HEK293 (cell line): ENCODE measurements at regions not wholly inside any gene's neighbourhood (a gene's known extent, or its start where the extent isn't known, plus 50 kb on each side); places are given as distances from the start of the nearest gene placed in this dataset.

Experiments
- CTCF ChIA-PET: fragments of 350-600 bp; formaldehyde crosslinking; extraction: SDS; loops from one replicate; lab custom pipeline; 2021; ENCODE audit warnings: antibody characterized with exemption; lab: Yijun Ruan, JAX
- POLR2A ChIA-PET: fragments of 300-600 bp; formaldehyde crosslinking; extraction: SDS; loops from one replicate; lab custom pipeline; 2020; ENCODE audit warnings: antibody characterized with exemption, inconsistent platforms; lab: Yijun Ruan, JAX
- H3K27ac ChIP-seq: fragments of 200-500 bp; sonication (Bioruptor generic); 2 replicates; pipeline ENCODE4 v1.5.1; 2014; ENCODE audit warnings: low read depth, low read length, control low read depth, inconsistent platforms; ENCODE audit errors: extremely low read depth
- H3K36me3 ChIP-seq, 2 experiments: fragments of 200-500 bp in 1 of 2; sonication (Bioruptor generic) in 1 of 2; 1 replicate in 1 of 2; 2 replicates in 1 of 2; pipeline ENCODE4 v1.5.1; 2014 to 2017; ENCODE audit warnings: inconsistent platforms in 2 of 2, low read length in 2 of 2; ENCODE audit not compliant: control insufficient read depth in 2 of 2, insufficient read depth in 1 of 2
- H3K4me1 ChIP-seq: fragments of 200-500 bp; sonication (Bioruptor generic); 2 replicates; pipeline ENCODE4 v1.5.1; 2014; ENCODE audit warnings: mild to moderate bottlenecking, low read length, inconsistent platforms; ENCODE audit not compliant: control insufficient read depth, insufficient read depth
- H3K4me3 ChIP-seq: 2 replicates; pipeline ENCODE4 v1.5.1; 2011; ENCODE audit warnings: low read depth, mild to moderate bottlenecking, control low read depth, low read length, moderate library complexity
- H3K9me3 ChIP-seq: fragments of 200-500 bp; sonication (Bioruptor generic); 2 replicates; pipeline ENCODE4 v1.5.1; 2014; ENCODE audit warnings: low read depth, low read length, inconsistent platforms; ENCODE audit not compliant: control insufficient read depth, insufficient read depth
- KLF1 ChIP-seq: fragments of 450-650 bp; formaldehyde crosslinking; IDR thresholded peaks from 2 replicates; pipeline ENCODE4 v1.5.1; 2016; ENCODE audit warnings: missing biosample characterization, missing genetic modification characterization
- MZF1 ChIP-seq: fragments of 450-650 bp; formaldehyde crosslinking; IDR thresholded peaks from 2 replicates; pipeline ENCODE4 v1.5.1; 2017; ENCODE audit warnings: missing biosample characterization, missing genetic modification characterization, borderline replicate concordance
- RBAK ChIP-seq: fragments of 450-650 bp; formaldehyde crosslinking; IDR thresholded peaks from 2 replicates; pipeline ENCODE4 v1.5.1; 2016; ENCODE audit warnings: missing biosample characterization, missing genetic modification characterization
- SALL2 ChIP-seq: fragments of 450-650 bp; formaldehyde crosslinking; IDR thresholded peaks from 2 replicates; pipeline ENCODE4 v1.5.0; 2017; ENCODE audit warnings: missing biosample characterization, mild to moderate bottlenecking, missing genetic modification characterization, borderline replicate concordance
- SETDB1 ChIP-seq: IDR thresholded peaks from one replicate; pipeline ENCODE4 v1.6.1; 2017; ENCODE audit warnings: mild to moderate bottlenecking, low read length, moderate library complexity, mixed read lengths; ENCODE audit not compliant: insufficient read length
- ZBTB17 ChIP-seq: fragments of 450-650 bp; formaldehyde crosslinking; IDR thresholded peaks from 2 replicates; pipeline ENCODE4 v1.5.1; 2016; ENCODE audit warnings: missing biosample characterization, missing genetic modification characterization
- ZBTB49 ChIP-seq: fragments of 450-650 bp; formaldehyde crosslinking; IDR thresholded peaks from 2 replicates; pipeline ENCODE4 v1.5.1; 2016; ENCODE audit warnings: missing biosample characterization, missing genetic modification characterization, low read depth
- ZEB2 ChIP-seq: fragments of 450-650 bp; formaldehyde crosslinking; IDR thresholded peaks from 2 replicates; pipeline ENCODE4 v1.5.1; 2016; ENCODE audit warnings: missing biosample characterization, missing genetic modification characterization
- ZFHX2 ChIP-seq: fragments of 450-650 bp; formaldehyde crosslinking; conservative IDR thresholded peaks from 2 replicates; pipeline ENCODE4 v1.5.1; 2016; ENCODE audit warnings: missing biosample characterization, missing genetic modification characterization
- ZNF155 ChIP-seq: fragments of 450-650 bp; formaldehyde crosslinking; IDR thresholded peaks from 2 replicates; pipeline ENCODE4 v1.5.1; 2016; ENCODE audit warnings: missing biosample characterization, missing genetic modification characterization
- ZNF239 ChIP-seq: fragments of 450-650 bp; formaldehyde crosslinking; IDR thresholded peaks from 2 replicates; pipeline ENCODE4 v1.5.1; 2016; ENCODE audit warnings: missing biosample characterization, missing genetic modification characterization
- ZNF24 ChIP-seq: fragments of 450-650 bp; formaldehyde crosslinking; IDR thresholded peaks from 2 replicates; pipeline ENCODE4 v1.5.1; 2016; ENCODE audit warnings: missing biosample characterization, missing genetic modification characterization
- ZNF266 ChIP-seq: fragments of 450-650 bp; formaldehyde crosslinking; IDR thresholded peaks from 2 replicates; pipeline ENCODE4 v1.5.1; 2016; ENCODE audit warnings: missing biosample characterization, missing genetic modification characterization, low read depth
- ZNF37A ChIP-seq: fragments of 450-650 bp; IDR thresholded peaks from 2 replicates; pipeline ENCODE4 v1.5.1; 2018; ENCODE audit warnings: missing biosample characterization, missing genetic modification characterization
- ZNF416 ChIP-seq: fragments of 450-650 bp; formaldehyde crosslinking; IDR thresholded peaks from 2 replicates; pipeline ENCODE4 v1.5.1; 2016; ENCODE audit warnings: missing biosample characterization, missing genetic modification characterization
- ZNF423 ChIP-seq: fragments of 450-650 bp; formaldehyde crosslinking; IDR thresholded peaks from 2 replicates; pipeline ENCODE4 v1.5.1; 2016; ENCODE audit warnings: missing biosample characterization, missing genetic modification characterization
- ZNF433 ChIP-seq: fragments of 450-650 bp; formaldehyde crosslinking; IDR thresholded peaks from 2 replicates; pipeline ENCODE4 v1.5.1; 2016; ENCODE audit warnings: missing biosample characterization, missing genetic modification characterization, low read depth
- ZNF48 ChIP-seq: fragments of 450-650 bp; formaldehyde crosslinking; IDR thresholded peaks from 2 replicates; pipeline ENCODE4 v1.5.1; 2016; ENCODE audit warnings: missing biosample characterization, missing genetic modification characterization
- ZNF510 ChIP-seq: fragments of 450-650 bp; formaldehyde crosslinking; IDR thresholded peaks from 2 replicates; pipeline ENCODE4 v1.5.1; 2018; ENCODE audit warnings: mild to moderate bottlenecking, missing genetic modification characterization, missing biosample characterization; ENCODE audit not compliant: insufficient replicate concordance
- ZNF521 ChIP-seq: fragments of 450-650 bp; formaldehyde crosslinking; IDR thresholded peaks from 2 replicates; pipeline ENCODE4 v1.5.1; 2017; ENCODE audit warnings: missing biosample characterization, mild to moderate bottlenecking, missing genetic modification characterization
- ZNF571 ChIP-seq: fragments of 450-650 bp; formaldehyde crosslinking; IDR thresholded peaks from 2 replicates; pipeline ENCODE4 v1.5.0; 2017; ENCODE audit warnings: missing biosample characterization, missing genetic modification characterization
- ZNF585B ChIP-seq: fragments of 450-650 bp; formaldehyde crosslinking; IDR thresholded peaks from 2 replicates; pipeline ENCODE4 v1.5.1; 2016; ENCODE audit warnings: missing biosample characterization, missing genetic modification characterization
- ZNF623 ChIP-seq: fragments of 450-650 bp; formaldehyde crosslinking; IDR thresholded peaks from 2 replicates; pipeline ENCODE4 v1.5.1; 2016; ENCODE audit warnings: missing biosample characterization, missing genetic modification characterization
- ZNF660 ChIP-seq: fragments of 450-650 bp; IDR thresholded peaks from 2 replicates; pipeline ENCODE4 v1.5.1; 2018; ENCODE audit warnings: missing biosample characterization, mild to moderate bottlenecking, missing genetic modification characterization
- ZNF692 ChIP-seq: fragments of 450-650 bp; formaldehyde crosslinking; IDR thresholded peaks from 2 replicates; pipeline ENCODE4 v1.5.1; 2016; ENCODE audit warnings: missing biosample characterization, missing genetic modification characterization
- ZNF707 ChIP-seq: fragments of 450-650 bp; formaldehyde crosslinking; IDR thresholded peaks from 2 replicates; pipeline ENCODE4 v1.5.1; 2016; ENCODE audit warnings: missing biosample characterization, missing genetic modification characterization
- ZNF791 ChIP-seq: fragments of 450-650 bp; formaldehyde crosslinking; IDR thresholded peaks from 2 replicates; pipeline ENCODE4 v1.5.1; 2016; ENCODE audit warnings: missing biosample characterization, missing genetic modification characterization
- ZSCAN16 ChIP-seq: fragments of 450-650 bp; formaldehyde crosslinking; IDR thresholded peaks from 2 replicates; pipeline ENCODE4 v1.5.1; 2016; ENCODE audit warnings: missing biosample characterization, missing genetic modification characterization
- ZSCAN30 ChIP-seq: fragments of 450-650 bp; IDR thresholded peaks from 2 replicates; pipeline ENCODE4 v1.5.1; 2018; ENCODE audit warnings: missing biosample characterization, mild to moderate bottlenecking, missing genetic modification characterization, moderate library complexity
- TF ChIP-seq, protein P1 (sequence below): fragments of 450-650 bp; formaldehyde crosslinking; IDR thresholded peaks from 2 replicates; pipeline ENCODE4 v1.5.1; 2016; ENCODE audit warnings: missing biosample characterization, missing genetic modification characterization

GRCh38 chr21:19022978-19023377 is 619.4 kb upstream of the TMPRSS15 start:
- no peaks in the 10 kb centered on the region for H3K36me3 ChIP-seq
- POLR2A ChIA-PET: no interaction called here
- TF ChIP-seq ZEB2 (tag by site-specific recombination): no peak
- TF ChIP-seq ZNF585B (tag by site-specific recombination): no peak
- no peak for TF ChIP-seq ZNF692 (tag by site-specific recombination)
- TF ChIP-seq ZNF433: no peak
- no peak for TF ChIP-seq ZNF48 (tag by site-specific recombination)
- no peak for TF ChIP-seq MZF1 (tag by site-specific recombination)
- TF ChIP-seq, protein P1, sequence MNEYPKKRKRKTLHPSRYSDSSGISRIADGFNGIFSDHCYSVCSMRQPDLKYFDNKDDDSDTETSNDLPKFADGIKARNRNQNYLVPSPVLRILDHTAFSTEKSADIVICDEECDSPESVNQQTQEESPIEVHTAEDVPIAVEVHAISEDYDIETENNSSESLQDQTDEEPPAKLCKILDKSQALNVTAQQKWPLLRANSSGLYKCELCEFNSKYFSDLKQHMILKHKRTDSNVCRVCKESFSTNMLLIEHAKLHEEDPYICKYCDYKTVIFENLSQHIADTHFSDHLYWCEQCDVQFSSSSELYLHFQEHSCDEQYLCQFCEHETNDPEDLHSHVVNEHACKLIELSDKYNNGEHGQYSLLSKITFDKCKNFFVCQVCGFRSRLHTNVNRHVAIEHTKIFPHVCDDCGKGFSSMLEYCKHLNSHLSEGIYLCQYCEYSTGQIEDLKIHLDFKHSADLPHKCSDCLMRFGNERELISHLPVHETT: no peak
- TF ChIP-seq SALL2 (tag by site-specific recombination): no peak
- TF ChIP-seq ZNF521 (tag by site-specific recombination): no peak
- no peak for TF ChIP-seq ZNF239 (tag by site-specific recombination)
- TF ChIP-seq ZNF423 (tag by site-specific recombination): no peak
- no peak for TF ChIP-seq ZNF623 (tag by site-specific recombination)
- TF ChIP-seq ZSCAN30 (tag by site-specific recombination): no peak
- TF ChIP-seq ZSCAN16 (tag by site-specific recombination): no peak
- TF ChIP-seq ZNF707 (tag by site-specific recombination): no peak
- no peak for TF ChIP-seq ZNF24 (tag by site-specific recombination)
- no peak for TF ChIP-seq ZNF791 (tag by site-specific recombination)
- no peak for TF ChIP-seq ZNF155 (tag by site-specific recombination)
- TF ChIP-seq ZBTB17 (tag by site-specific recombination): no peak
- TF ChIP-seq ZNF266 (tag by site-specific recombination): no peak
- no peak overlapping the region for H3K4me3 ChIP-seq
- CTCF ChIA-PET: no interaction called here
- no peaks in the 10 kb centered on the region for H3K9me3 ChIP-seq
- H3K27ac ChIP-seq: no peak overlapping the region
- no peaks in the 10 kb centered on the region for H3K4me1 ChIP-seq

DNA sequence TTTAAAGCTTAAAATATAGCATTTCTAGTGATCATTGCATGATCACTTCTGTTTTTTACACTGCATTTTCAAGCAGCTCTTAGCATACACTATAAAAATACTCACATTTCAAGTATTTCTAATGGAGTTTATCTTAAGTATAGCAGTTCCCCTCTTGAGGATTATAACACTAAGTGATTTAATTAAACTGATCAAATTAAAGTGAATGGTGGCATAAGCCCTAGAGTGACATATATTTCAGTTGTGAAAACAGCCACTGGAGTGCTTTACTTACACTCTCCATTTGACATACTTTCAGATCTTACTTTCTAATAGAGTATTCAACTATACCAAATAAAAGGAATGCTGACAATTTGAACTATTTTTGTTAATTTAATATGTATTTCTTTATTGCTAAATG is 623.3 kb upstream of the TMPRSS15 start:
- Histone ChIP-seq H3K4me3 (no peak overlapping the region), H3K9me3 (no peaks in the 10 kb centered on the region), H3K4me1 (no peaks in the 10 kb centered on the region), H3K36me3 (no peaks in the 10 kb centered on the region), H3K27ac (no peak overlapping the region)
- no peak for TF ChIP-seq ZBTB49 (tag by site-specific recombination)
- no peak for TF ChIP-seq ZNF239 (tag by site-specific recombination)
- no peak for TF ChIP-seq ZNF416 (tag by site-specific recombination)
- TF ChIP-seq ZNF660 (tag by site-specific recombination): no peak
- TF ChIP-seq ZNF37A: no peak
- no peak for TF ChIP-seq RBAK
- no peak for TF ChIP-seq ZFHX2 (tag by site-specific recombination)
- no peak for TF ChIP-seq SETDB1
- no peak for TF ChIP-seq KLF1 (tag by site-specific recombination)
- no peak for TF ChIP-seq ZNF510 (tag by site-specific recombination)
- TF ChIP-seq ZNF571 (tag by site-specific recombination): no peak
- ChIA-PET CTCF (no interaction called here), POLR2A (no interaction called here)
